T-helper 2 cell (primary cell): ENCODE measurements at regions not wholly inside any gene's neighbourhood (a gene's known extent, or its start where the extent isn't known, plus 50 kb on each side); places are given as distances from the start of the nearest gene placed in this dataset.

Experiments used
- DNase-seq, 5 experiments: peaks; one replicate each; pipeline versions ENCODE4 v3.0.0 to v3.0.0-alpha.2; 2012 to 2022

GRCh38 chr1:18564676-18565075, 66.0 kb upstream of the PAX7 start:
- no peak for DNase-seq

- no peak for DNase-seq
Observed at GRCh38 chr1:18565321-18565720, 65.3 kb upstream of the PAX7 start.

- no peak for DNase-seq
Observed at GRCh38 chr1:18568489-18568888, 62.2 kb upstream of the PAX7 start.

GRCh38 chr1:18569251-18569650, 61.4 kb upstream of the PAX7 start:
- no peak for DNase-seq

- DNase-seq, result no peak
Observed at GRCh38 chr1:18569811-18570545, 60.7 kb upstream of the PAX7 start.

- DNase-seq, result no peak
Observed at GRCh38 chr1:18571275-18571674, 59.4 kb upstream of the PAX7 start.

GRCh38 chr1:18572022-18572880, 58.4 kb upstream of the PAX7 start:
- DNase-seq, result no peak

GRCh38 chr1:18573170-18573569, 57.5 kb upstream of the PAX7 start:
- DNase-seq, result no peak

- no peak for DNase-seq
Observed at GRCh38 chr1:18574754-18575153, 55.9 kb upstream of the PAX7 start.

- DNase-seq, result peak in 2 of 5 experiments; percentile 22 to 38
Observed at GRCh38 chr1:18575620-18576019, 55.0 kb upstream of the PAX7 start.

- no peak for DNase-seq
Observed at GRCh38 chr1:18578271-18578670, 52.4 kb upstream of the PAX7 start.

GRCh38 chr1:18579267-18579666, 51.4 kb upstream of the PAX7 start:
- DNase-seq, result peak in 1 of 5 experiments; percentile 32

- no peak for DNase-seq
Observed at GRCh38 chr1:18580047-18580446, 50.6 kb upstream of the PAX7 start.

- no peak for DNase-seq
Observed at GRCh38 chr1:18580691-18581419, 49.8 kb upstream of the PAX7 start.
